NB4 (cell line): ENCODE measurements at regions not wholly inside any gene's neighbourhood (a gene's known extent, or its start where the extent isn't known, plus 50 kb on each side); places are given as distances from the start of the nearest gene placed in this dataset.

Experiments
- CTCF ChIP-seq: IDR thresholded peaks from one replicate; pipeline ENCODE4 v1.5.1; 2012; ENCODE audit warnings: low read depth, low read length
- MAX ChIP-seq: IDR thresholded peaks from 2 replicates; pipeline ENCODE4 v1.6.1; 2011; ENCODE audit warnings: low read depth, low read length
- POLR2A ChIP-seq: IDR thresholded peaks from 2 replicates; pipeline ENCODE4 v1.6.1; 2011; ENCODE audit warnings: mild to moderate bottlenecking; ENCODE audit not compliant: insufficient read length; ENCODE audit errors: extremely low read depth

- TF ChIP-seq CTCF (no peak), POLR2A (no peak), MAX (no peak)
Measured at GRCh38 chr7:53900856-53901528, 641.2 kb upstream of the VSTM2A start.
